ENCODE measurements at regions not wholly inside any gene's neighbourhood (a gene's known extent, or its start where the extent isn't known, plus 50 kb on each side); places are given as distances from the start of the nearest gene placed in this dataset.
"Not testable (repeated sequence)": the region's sequence is repeated elsewhere in the genome, so short reads cannot be mapped to it uniquely, and the experiment has no call there.

- DNase-seq, result no peak
These were observed 216.8 kb upstream of the EEF2KMT start for GRCh38 chr16:5314377-5314776.

- no peak for DNase-seq
These were observed 212.5 kb upstream of the EEF2KMT start for GRCh38 chr16:5309946-5310611.

- DNase-seq, result no peak
These were observed 207.4 kb upstream of the EEF2KMT start for GRCh38 chr16:5305023-5305422.

GRCh38 chr16:5302372-5303114 lies 204.9 kb upstream of the EEF2KMT start:
- DNase-seq, result no peak

- DNase-seq, result no peak
These were observed 200.6 kb upstream of the EEF2KMT start for GRCh38 chr16:5298202-5298601.

- no peak for DNase-seq
These were observed 198.6 kb upstream of the EEF2KMT start for GRCh38 chr16:5296176-5296575.

GRCh38 chr16:5295304-5295703 lies 197.7 kb upstream of the EEF2KMT start:
- DNase-seq, result not testable (repeated sequence)

GRCh38 chr16:5282152-5282551 lies 184.6 kb upstream of the EEF2KMT start:
- not testable (repeated sequence) for DNase-seq

GRCh38 chr16:5257462-5257861 lies 159.9 kb upstream of the EEF2KMT start:
- DNase-seq, result no peak

GRCh38 chr16:5252791-5253190 lies 155.2 kb upstream of the EEF2KMT start:
- no peak for DNase-seq

GRCh38 chr16:5247403-5247802 lies 149.8 kb upstream of the EEF2KMT start:
- not testable (repeated sequence) for DNase-seq

GRCh38 chr16:5240278-5240626 lies 142.7 kb upstream of the EEF2KMT start:
- not testable (repeated sequence) for DNase-seq

GRCh38 chr16:5239472-5240277 lies 142.1 kb upstream of the EEF2KMT start:
- peak; percentile 44 for DNase-seq

- no peak for DNase-seq
These were observed 137.5 kb upstream of the EEF2KMT start for GRCh38 chr16:5235119-5235518.

- no peak for DNase-seq
These were observed 136.9 kb upstream of the EEF2KMT start for GRCh38 chr16:5234295-5235050.

- DNase-seq, result no peak
These were observed 133.7 kb upstream of the EEF2KMT start for GRCh38 chr16:5231246-5231759.

GRCh38 chr16:5228369-5228768 lies 130.8 kb upstream of the EEF2KMT start:
- DNase-seq, result no peak

GRCh38 chr16:5225931-5226655 lies 128.5 kb upstream of the EEF2KMT start:
- DNase-seq, result no peak

GRCh38 chr16:5222761-5223160 lies 125.2 kb upstream of the EEF2KMT start:
- no peak for DNase-seq

GRCh38 chr16:5221831-5222230 lies 124.2 kb upstream of the EEF2KMT start:
- not testable (repeated sequence) for DNase-seq

- DNase-seq, result no peak
These were observed 123.1 kb upstream of the EEF2KMT start for GRCh38 chr16:5220705-5221104.

GRCh38 chr16:5216441-5217080 lies 119.0 kb upstream of the EEF2KMT start:
- DNase-seq, result no peak

All from stimulated activated CD4-positive, alpha-beta T cell treated with anti-CD3 and anti-CD28 coated beads, Interleukin-4, amount 100 ng/mL, for 24 hours (primary cell).